ENCODE measurements at regions not wholly inside any gene's neighbourhood (a gene's known extent, or its start where the extent isn't known, plus 50 kb on each side); places are given as distances from the start of the nearest gene placed in this dataset.

GRCh38 chr10:78199759-78200158 is 166.1 kb downstream of the RPS24 start:
- CTCF ChIA-PET = no interaction called here
- Histone ChIP-seq H3K27me3 (ENCODE audit: insufficient read depth, low read length) (peaks cover 29% of the 10 kb centered on the region), H3K9me3 (ENCODE audit: control insufficient read depth in 1 of 2, insufficient read depth in 1 of 2, low read depth in 1 of 2, low read length in 2 of 2) (no peaks in the 10 kb centered on the region), H2AFZ (ENCODE audit: low read depth, low read length, poor library complexity, severe bottlenecking) (no peak overlapping the region), H4K20me1 (ENCODE audit: insufficient read depth) (no peaks in the 10 kb centered on the region), H3K4me1 (ENCODE audit: control insufficient read depth in 1 of 2, insufficient read depth in 2 of 2, low read length in 2 of 2) (0 out of 4 replicates have a peak, but pooled peaks cover 0 to 3% of the 10 kb centered on the region in 2 experiments), H3K9ac (ENCODE audit: low read length) (no peak overlapping the region), H3K4me3 (replicated peaks in 1 of 2; ENCODE audit: low read depth in 1 of 2, low read length in 2 of 2) (no peak overlapping the region), H3K9me2 (ENCODE audit: insufficient read depth) (no peaks in the 10 kb centered on the region), H3K27ac (ENCODE audit: low read depth, low read length) (no peak overlapping the region), H3K4me2 (ENCODE audit: low read length) (no peak overlapping the region), H3K36me3 (ENCODE audit: control insufficient read depth in 1 of 2, insufficient read depth in 2 of 2, low read length in 2 of 2) (no peaks in the 10 kb centered on the region), H3K79me2 (ENCODE audit: insufficient read depth, low read length) (no peaks in the 10 kb centered on the region)
- TF ChIP-seq RAD21 (IDR thresholded peaks at IDR 0.05; ENCODE audit: low read depth) (no peak), POLR2A (IDR thresholded peaks at IDR 0.05; ENCODE audit: borderline replicate concordance, extremely low read depth, insufficient read depth, insufficient read length) (no peak), SIN3A (IDR thresholded peaks at IDR 0.05; ENCODE audit: low read depth) (no peak), EZH2 (IDR thresholded peaks at IDR 0.05) (no peak), CBX3 (IDR thresholded peaks at IDR 0.05; ENCODE audit: low read depth) (no peak), ZNF274 (IDR thresholded peaks at IDR 0.05; ENCODE audit: low read depth, low read length) (no peak), MAX (IDR thresholded peaks at IDR 0.05) (no peak), CEBPB (IDR thresholded peaks at IDR 0.05; ENCODE audit: low read depth) (no peak), ZFX (IDR thresholded peaks at IDR 0.05) (no peak), SP1 (IDR thresholded peaks at IDR 0.05; ENCODE audit: low read depth) (no peak), SRF (IDR thresholded peaks at IDR 0.05; ENCODE audit: low read depth) (no peak), YY1 (IDR thresholded peaks at IDR 0.05; ENCODE audit: extremely low read depth, insufficient replicate concordance, low read depth, low read length) (no peak), ZBTB33 (IDR thresholded peaks at IDR 0.05; ENCODE audit: extremely low read depth, insufficient replicate concordance, low read length) (no peak), POLR2AphosphoS5 (IDR thresholded peaks at IDR 0.05; ENCODE audit: low read depth, low read length) (no peak), EZH2phosphoT487 (IDR thresholded peaks at IDR 0.05; ENCODE audit: borderline replicate concordance) (no peak), EGR1 (IDR thresholded peaks at IDR 0.05; ENCODE audit: low read depth) (no peak)
- DNase-seq (ENCODE audit: low read depth, low spot score) (no peak), ATAC-seq (no peak)
- intact Hi-C loops (cut with micrococcal nuclease) = no loop called here
- POLR2A ChIA-PET = no interaction called here
- no TSS peak for BruUV-seq (replicated peaks)
- RAD21 ChIA-PET (ENCODE audit: low non-redundant PET in 1 of 2, low total read pairs in 2 of 2, uncharacterized antibody in 2 of 2, unreplicated experiment in 2 of 2) = no interaction called here

All from HCT116 (cell line).